Right ventricle myocardium inferior (tissue), 1 donor: ENCODE measurements at regions not wholly inside any gene's neighbourhood (a gene's known extent, or its start where the extent isn't known, plus 50 kb on each side); places are given as distances from the start of the nearest gene placed in this dataset.

Source experiments
- ATAC-seq: fragments of 200-7000 bp; cut with Tn5 transposase; one replicate; pipeline ENCODE4 v1.9.1; 2020; ENCODE audit warnings: mild to moderate bottlenecking, moderate library complexity
- DNase-seq: peaks from one replicate; pipeline ENCODE4 v3.0.0; 2021; ENCODE audit errors: missing footprints
- intact Hi-C: fragments of 100-400 bp; cut with DNase I; formaldehyde crosslinking; loops from one replicate; pipeline ENCODE4 v1.11.0; 2022
- donor health status: DM: no; HTN: yes; CAD: no; lungs with severe emphysema.

DNA sequence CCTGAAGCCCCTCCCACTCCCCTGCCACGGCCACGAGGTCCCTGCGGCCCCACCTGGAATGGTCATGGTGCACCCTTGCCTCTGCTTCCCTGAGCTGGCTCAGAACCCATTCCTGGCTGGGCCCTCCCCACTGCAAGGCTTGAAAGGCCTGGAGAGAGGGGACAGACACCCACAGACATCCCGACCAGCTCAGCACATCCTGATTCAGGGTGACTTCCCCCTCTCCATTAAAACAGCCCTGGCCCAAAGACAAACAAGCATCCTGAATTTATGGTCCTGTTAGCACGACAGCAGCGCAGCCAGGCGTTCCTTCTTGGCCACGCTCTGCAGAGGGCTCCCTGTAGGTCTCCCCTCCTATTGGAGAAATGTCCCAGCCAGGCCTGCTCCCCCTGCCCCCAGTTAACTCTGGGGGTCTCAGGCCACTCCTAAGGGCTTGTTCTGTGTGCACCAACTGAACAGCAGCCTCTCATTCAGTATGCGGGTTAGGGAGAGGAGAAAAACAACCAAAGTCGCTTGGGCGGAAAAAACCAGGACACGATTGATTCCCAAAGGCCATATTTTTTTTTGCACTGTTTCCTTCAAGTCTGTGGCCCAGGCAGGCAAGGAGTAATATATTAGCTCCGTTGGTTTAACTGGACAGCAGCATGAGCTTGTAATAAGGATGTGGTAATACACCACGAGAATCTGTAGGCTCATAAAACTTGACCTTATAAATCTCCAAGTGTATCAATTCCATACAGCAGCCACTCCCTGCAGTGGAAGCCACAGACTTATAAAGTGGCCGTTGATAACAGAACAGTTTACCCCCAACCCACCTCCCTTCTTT, 106.7 kb upstream of the MSX1 start:
- ATAC-seq: no peak
- DNase-seq: no peak
- intact Hi-C loops: no loop called here

DNA sequence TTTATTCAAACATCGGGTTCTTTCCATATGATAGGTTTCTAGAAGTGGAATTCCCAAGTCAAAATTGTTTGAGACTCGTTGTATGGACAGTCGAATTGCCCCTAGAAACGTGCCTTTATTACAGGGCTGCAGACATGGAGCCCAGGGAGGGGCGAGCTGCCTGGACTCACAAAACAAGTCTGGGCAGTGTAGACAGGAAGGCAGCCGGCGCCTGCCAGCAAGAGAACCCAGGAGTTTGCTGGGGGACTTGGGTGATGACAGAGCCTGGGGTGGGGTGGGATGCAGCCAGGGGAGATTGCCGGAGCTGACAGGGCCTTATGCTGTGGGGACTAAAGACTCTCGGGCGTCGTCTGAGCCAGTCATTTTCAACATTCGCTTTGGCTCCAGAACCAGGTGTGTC, 107.4 kb upstream of the MSX1 start:
- intact Hi-C loops: no loop called here
- no peak for ATAC-seq
- DNase-seq: no peak

DNA sequence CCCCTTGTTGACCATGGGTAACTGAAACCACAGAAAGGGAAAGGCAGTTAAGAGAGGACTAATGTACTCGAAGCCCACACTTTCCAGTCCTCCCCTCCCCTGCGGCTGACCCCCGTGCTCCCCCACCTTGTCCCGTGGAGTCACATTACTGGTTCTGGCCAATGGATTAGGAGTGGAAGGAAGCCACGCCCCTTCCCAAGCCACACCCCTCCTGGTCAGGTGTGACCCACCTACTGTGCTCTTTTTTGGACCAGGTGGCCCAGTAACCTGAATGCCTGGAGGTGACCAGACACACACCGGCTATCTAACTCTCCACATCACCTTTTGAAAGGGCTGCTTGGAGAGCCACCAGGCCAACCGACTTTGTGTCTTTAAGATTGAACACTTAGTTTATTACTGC, 109.3 kb upstream of the MSX1 start:
- ATAC-seq (no peak), DNase-seq (no peak)
- intact Hi-C loops: no loop called here

DNA sequence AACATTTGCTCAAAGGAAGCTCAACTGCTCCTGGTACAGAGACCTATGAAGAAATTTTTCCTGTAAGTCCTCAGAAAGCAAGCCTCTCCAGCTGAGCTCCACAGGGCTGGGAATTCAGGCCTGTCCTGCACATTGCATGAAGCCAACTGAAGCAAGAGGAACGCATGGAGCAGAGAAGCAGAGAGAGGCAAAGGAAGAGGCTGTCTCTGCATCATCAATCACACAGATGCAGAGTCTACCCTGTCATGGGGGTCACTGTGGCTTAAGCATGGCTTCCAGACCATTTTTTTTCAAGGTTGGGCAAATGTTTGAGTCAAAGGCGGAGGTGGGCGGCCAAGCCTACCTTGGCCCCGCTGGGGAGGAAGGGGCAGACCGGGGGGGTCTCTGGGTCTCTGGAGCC, 110.3 kb upstream of the MSX1 start:
- DNase-seq: no peak
- intact Hi-C loops: no loop called here
- no peak for ATAC-seq

DNA sequence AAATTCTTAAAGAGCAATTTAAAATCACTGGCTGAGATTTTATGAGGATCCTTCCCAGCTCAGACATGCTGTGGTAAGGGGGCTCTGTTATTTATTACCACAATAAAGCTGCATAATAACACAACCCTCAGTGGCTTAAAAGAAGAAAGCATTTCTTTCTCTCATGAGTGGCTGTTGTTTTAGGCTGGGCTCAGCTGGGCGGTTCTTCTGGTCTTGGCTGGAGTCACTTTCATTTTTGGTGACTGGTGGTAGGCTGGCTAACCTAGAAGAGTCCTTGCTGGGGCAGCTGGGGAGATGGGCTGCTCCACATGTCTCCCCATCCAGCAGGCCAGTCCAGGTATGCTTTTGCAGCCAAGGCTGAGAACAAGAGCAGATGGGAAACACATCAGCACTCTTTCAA, 113.0 kb upstream of the MSX1 start:
- no peak for ATAC-seq
- intact Hi-C loops: no loop called here
- no peak for DNase-seq

- intact Hi-C loops: no loop called here
- no peak for ATAC-seq
- no peak for DNase-seq
Observed at GRCh38 chr4:4740071-4740470, 119.4 kb upstream of the MSX1 start.

- ATAC-seq: no peak
Observed at GRCh38 chr4:4735870-4736269, 123.6 kb upstream of the MSX1 start.

DNA sequence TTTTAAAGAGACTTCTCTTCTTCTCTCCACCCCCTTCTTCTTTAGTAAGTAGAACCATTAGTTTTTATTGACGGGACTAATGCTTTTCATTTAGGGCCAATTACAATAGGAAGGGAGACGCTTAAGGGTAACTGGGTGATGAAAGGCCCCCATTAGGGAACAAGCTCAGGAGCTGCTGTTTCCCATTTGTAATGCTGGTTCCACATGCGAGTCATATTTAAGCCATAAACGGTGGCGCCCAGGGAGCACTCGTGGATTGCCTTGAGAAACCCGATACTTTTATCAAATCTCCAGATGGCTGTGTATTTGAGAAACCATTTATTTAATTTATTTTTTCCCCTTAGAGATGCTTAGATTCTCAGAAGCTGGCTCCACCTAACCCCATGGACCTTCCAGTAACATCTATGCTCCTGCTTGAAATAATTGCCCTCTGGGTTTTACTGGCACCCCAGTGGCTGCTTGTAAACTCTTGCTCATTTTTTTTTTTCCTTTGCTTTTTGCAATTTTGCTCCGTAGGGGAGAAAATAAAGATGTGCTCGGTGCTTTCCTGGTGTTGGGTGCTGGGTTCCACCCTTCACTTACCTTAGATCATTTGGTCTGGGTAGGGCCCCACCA, 124.2 kb upstream of the MSX1 start:
- intact Hi-C loops: no loop called here
- DNase-seq (no peak), ATAC-seq (no peak)

More at GRCh38 chr4:4735870-4736269, 123.6 kb upstream of the MSX1 start:
- intact Hi-C loops: no loop called here
- DNase-seq: no peak

DNA sequence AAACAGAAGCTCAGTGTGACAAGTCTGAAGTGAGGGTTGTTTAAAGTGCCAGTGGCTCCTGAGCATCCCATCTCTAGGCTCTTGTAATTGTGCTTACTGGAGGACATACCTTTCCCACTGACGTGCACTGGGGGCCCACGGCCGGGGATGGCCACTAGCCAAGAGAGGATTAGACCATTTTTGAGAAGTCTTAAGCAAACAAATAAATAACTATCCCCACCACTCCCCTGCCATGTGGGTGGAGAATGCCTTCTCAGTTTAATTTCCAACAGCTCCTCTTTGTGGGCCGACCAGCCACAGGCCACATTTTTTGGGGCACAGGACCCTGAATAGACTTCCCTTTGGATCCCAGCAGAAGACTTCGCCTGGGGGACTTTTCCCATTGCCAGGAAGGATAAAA, 125.0 kb upstream of the MSX1 start:
- ATAC-seq: no peak
- DNase-seq: no peak
- intact Hi-C loops: no loop called here

- DNase-seq (no peak), ATAC-seq (no peak)
Observed at GRCh38 chr4:4733663-4734062, 125.8 kb upstream of the MSX1 start.

GRCh38 chr4:4730249-4730648, 129.2 kb upstream of the MSX1 start:
- DNase-seq (no peak), ATAC-seq (no peak)
- intact Hi-C loops: no loop called here

More at GRCh38 chr4:4733663-4734062, 125.8 kb upstream of the MSX1 start:
- intact Hi-C loops: no loop called here

GRCh38 chr4:4729206-4729605, 130.3 kb upstream of the MSX1 start:
- DNase-seq (no peak), ATAC-seq (no peak)
- intact Hi-C loops: no loop called here

DNA sequence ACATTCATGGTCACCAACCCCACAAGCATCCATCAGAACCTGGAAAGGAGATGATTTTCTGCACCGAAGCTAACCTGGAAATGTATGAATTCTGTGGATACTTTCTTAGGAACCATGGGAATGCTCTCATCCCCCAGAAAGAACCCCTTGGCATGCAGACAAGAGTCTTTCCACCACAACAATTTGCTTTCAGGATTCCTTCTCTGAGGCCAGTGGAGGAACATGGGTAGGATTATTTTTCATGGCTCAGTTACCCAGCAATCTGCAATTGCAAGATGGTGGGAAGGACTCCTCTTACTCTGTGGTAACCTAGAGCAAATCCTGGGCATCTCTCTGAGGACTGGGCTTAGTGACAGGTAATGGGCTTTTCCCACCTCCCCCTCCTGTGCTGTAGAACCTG, 131.9 kb upstream of the MSX1 start:
- intact Hi-C loops: no loop called here
- ATAC-seq (no peak), DNase-seq (no peak)

GRCh38 chr4:4726051-4726450, 133.4 kb upstream of the MSX1 start:
- no peak for DNase-seq
- intact Hi-C loops: no loop called here
- no peak for ATAC-seq

DNA sequence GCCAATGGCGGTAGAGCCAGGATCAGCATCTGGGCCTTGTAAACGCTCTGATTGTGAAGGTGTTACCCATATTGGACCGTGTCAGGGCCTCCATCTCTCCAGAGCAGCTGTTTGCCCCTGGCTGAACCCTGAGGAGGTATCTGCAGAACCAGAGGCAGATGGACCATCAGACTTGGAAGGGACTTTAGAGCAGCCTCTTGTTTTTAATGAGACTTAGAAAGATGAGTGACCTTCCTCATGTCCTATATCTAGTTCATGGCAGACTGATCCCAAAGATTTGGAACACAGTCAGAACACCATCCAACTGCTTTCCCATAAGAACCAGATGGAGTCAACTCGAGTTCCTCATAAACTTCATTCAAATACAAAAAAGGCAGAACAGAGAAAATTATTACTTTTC, 135.1 kb upstream of the MSX1 start:
- DNase-seq (no peak), ATAC-seq (no peak)
- intact Hi-C loops: no loop called here

GRCh38 chr4:4721636-4722035, 137.8 kb upstream of the MSX1 start:
- intact Hi-C loops: no loop called here
- DNase-seq (no peak), ATAC-seq (no peak)

DNA sequence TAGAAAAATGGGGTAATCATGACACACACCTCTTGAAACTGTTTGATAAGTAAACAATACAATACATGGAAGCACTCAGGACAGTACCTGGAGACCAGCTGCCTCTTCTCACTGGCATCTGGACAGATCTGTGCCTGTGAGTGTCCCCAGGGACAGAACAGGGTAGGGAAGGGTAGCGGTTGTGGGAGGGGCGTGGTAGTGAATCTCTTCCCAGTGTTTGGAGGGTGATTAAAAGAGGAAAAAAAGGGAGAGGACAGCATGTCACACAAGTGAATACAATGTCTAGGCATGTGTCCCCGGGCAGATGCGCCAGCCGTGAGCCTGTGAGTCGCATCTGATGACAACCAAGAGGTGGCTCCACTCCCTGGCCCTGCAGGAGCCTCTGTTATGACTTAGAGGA, 138.8 kb upstream of the MSX1 start:
- DNase-seq (no peak), ATAC-seq (no peak)
- intact Hi-C loops: no loop called here

DNA sequence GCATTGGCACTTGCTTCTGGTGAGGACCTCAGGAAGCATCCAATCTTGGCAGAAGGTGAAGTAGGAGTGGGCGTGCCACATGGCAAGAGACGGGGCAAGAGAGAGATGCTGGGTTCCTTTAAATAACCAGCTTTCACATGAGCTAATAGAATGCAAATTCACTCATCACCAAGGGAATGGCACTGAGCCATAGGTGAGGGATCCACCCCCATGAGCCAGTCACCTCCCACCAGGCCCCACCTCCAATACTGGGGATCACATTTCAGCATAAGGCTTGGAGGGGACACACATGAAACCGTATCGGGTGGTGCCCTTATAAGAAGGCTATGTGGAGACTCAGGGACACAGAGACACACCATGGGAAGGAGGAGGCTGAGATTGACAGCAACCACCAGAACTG, 140.0 kb upstream of the MSX1 start:
- DNase-seq (no peak), ATAC-seq (no peak)
- intact Hi-C loops: no loop called here

DNA sequence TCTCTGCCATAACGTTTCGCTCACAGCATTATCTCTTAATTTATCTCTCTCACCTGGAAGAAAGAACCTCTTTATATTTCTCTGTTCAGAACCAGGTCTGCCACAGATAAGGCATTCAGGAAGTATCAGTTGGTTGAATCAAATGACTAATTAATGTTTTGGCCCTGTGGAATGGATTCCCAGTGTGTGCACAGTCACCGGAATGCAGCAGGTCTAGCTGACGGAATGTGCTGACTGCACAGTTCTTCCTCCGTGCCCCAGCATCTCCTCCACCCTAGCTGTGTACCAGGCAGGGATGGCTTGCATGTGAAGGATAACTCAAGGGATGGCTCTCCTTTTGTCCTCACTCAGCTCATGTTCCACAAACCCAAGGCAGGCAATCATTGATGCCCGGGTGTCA, 141.8 kb upstream of the MSX1 start:
- DNase-seq (no peak), ATAC-seq (no peak)
- intact Hi-C loops: no loop called here

DNA sequence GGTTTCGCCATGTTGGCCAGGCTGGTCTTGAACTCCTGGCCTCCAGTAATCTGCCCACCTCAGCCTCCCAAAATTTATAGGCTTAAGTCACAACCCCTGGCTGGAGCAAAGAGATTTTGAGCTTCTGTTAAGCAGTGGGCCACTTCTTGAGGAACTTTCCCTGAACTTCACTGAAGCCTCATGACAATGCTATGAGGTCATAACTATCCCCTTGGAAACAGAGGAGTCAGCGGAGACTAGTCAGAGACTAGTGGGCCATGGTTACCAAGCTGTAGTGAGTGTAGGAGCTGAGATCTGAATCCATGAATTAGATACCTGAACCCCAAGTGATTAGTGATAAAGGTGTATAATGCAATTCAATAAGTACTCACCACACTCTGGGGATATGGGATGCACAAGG, 145.1 kb upstream of the MSX1 start:
- ATAC-seq: no peak
- DNase-seq: no peak

More for the DNA sequence above, 145.1 kb upstream of the MSX1 start:
- intact Hi-C loops: no loop called here
